Sigmoid colon (tissue), 6 donors: ENCODE measurements at regions not wholly inside any gene's neighbourhood (a gene's known extent, or its start where the extent isn't known, plus 50 kb on each side); places are given as distances from the start of the nearest gene placed in this dataset.

ENCODE experiments used
- DNase-seq: peaks from one replicate; pipeline ENCODE4 v3.0.0-alpha.2; 2019
- H3K27ac ChIP-seq, 4 donors: fragments of 200-600 bp; sonication (generic); one replicate each; pipeline ENCODE4 v1.5.1; 2016 to 2019; ENCODE audit warnings: mild to moderate bottlenecking in 1 of 4
- H3K27me3 ChIP-seq, 3 donors: fragments of 200-600 bp; sonication (generic); one replicate each; pipeline ENCODE4 v1.5.1; 2019; ENCODE audit warnings: mild to moderate bottlenecking in 1 of 3
- H3K36me3 ChIP-seq, 4 donors: fragments of 200-600 bp; sonication (generic); one replicate each; pipeline ENCODE4 v1.5.1; 2016 to 2019
- H3K4me1 ChIP-seq, 4 donors: fragments of 200-600 bp; sonication (generic); one replicate each; pipeline ENCODE4 v1.5.1; 2017 to 2019
- H3K4me3 ChIP-seq, 4 donors: fragments of 200-600 bp; sonication (generic); one replicate each; pipeline ENCODE4 v1.5.1; 2017 to 2019; ENCODE audit warnings: mild to moderate bottlenecking in 2 of 4, moderate library complexity in 1 of 4
- H3K9me3 ChIP-seq, 4 donors: fragments of 200-600 bp in 3 of 4; sonication (generic) in 3 of 4; one replicate each; pipeline versions ENCODE4 v1.5.1 to v1.6.1; 2013 to 2019
- CTCF ChIP-seq, 4 experiments: fragments of 450-650 bp in 3 of 4; fragments of 200-600 bp in 1 of 4; IDR thresholded peaks; one replicate each; pipeline ENCODE4 v1.5.1; 2016 to 2019; ENCODE audit warnings: antibody characterized with exemption in 4 of 4, mild to moderate bottlenecking in 3 of 4, moderate library complexity in 2 of 4
- EP300 ChIP-seq, 4 donors: sonication (generic); formaldehyde crosslinking; IDR thresholded peaks; one replicate each; pipeline ENCODE4 v1.6.1; 2017; ENCODE audit warnings: antibody characterized with exemption in 4 of 4
- POLR2A ChIP-seq, 2 donors: fragments of 450-650 bp; IDR thresholded peaks; one replicate each; pipeline ENCODE4 v1.6.1; 2016; ENCODE audit warnings: antibody characterized with exemption in 2 of 2, mild to moderate bottlenecking in 2 of 2, moderate library complexity in 2 of 2
- POLR2AphosphoS5 ChIP-seq, 4 donors: sonication (generic); formaldehyde crosslinking; IDR thresholded peaks; one replicate each; pipeline ENCODE4 v1.6.1; 2017; ENCODE audit warnings: antibody characterized with exemption in 4 of 4
- WGBS, 2 donors: extraction: QIAGEN DNeasy Blood & Tissue Kit; methylation state at CpG; one replicate each; pipeline ENCODE4 v1.1.7; 2013; 5-methylcytosine and 5-hydroxymethylcytosine counted together
- intact Hi-C: fragments of 100-400 bp; cut with DNase I; formaldehyde crosslinking; loops from one replicate; pipeline ENCODE4 v1.15.1; 2023
- donor health status: healthy with polysubstance abuse.
- donor health status: healthy.

- Histone ChIP-seq H3K27ac (no peak overlapping the region), H3K27me3 (no peaks in the 10 kb centered on the region), H3K36me3 (no peaks in the 10 kb centered on the region), H3K4me3 (no peak overlapping the region), H3K4me1 (no peaks in the 10 kb centered on the region), H3K9me3 (no peaks in the 10 kb centered on the region)
- intact Hi-C loops, result no loop called here
- no peak for DNase-seq
- no peak for TF ChIP-seq POLR2A (IDR thresholded peaks at IDR 0.05)
- no peak for TF ChIP-seq EP300 (IDR thresholded peaks at IDR 0.05)
- no peak for TF ChIP-seq CTCF (IDR thresholded peaks at IDR 0.05)
- no peak for TF ChIP-seq POLR2AphosphoS5 (IDR thresholded peaks at IDR 0.05)
- 53 to 73% methylated on average over 3 of the region's 3 CpGs for WGBS, 2 donors
Observed at GRCh38 chr10:83678850-83679249, 460.5 kb upstream of the GHITM start.

DNA sequence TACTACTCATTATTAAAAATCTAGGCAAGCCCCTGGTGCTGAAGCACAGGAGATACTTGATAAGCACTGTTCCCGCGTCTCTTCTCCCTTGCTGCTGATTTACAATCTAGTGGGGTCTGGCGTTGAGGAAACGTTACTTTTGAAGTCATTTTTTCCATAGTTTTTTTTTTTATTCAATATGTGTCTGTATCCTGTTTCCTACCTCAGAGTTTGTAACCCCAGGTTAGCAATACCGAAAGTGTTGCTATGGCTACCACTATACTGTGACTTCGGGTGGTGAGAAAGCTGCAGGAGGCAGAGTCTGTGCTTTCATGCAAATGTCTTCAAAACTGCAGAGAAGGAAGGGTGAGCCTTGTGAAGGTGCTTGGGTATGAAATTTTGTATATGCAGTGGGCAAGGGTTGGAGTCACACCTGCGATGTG is 458.8 kb upstream of the GHITM start:
- no peaks in the 10 kb centered on the region for H3K9me3 ChIP-seq
- TF ChIP-seq POLR2AphosphoS5 (IDR thresholded peaks at IDR 0.05) (no peak), EP300 (IDR thresholded peaks at IDR 0.05) (no peak)
- H3K27me3 ChIP-seq, result no peaks in the 10 kb centered on the region
- H3K4me1 ChIP-seq, result peaks cover 0 to 6% (median 0%) of the 10 kb centered on the region in 4 donors
- intact Hi-C loops, result no loop called here
- H3K4me3 ChIP-seq, result no peak overlapping the region
- WGBS, 2 donors, result 64 to 75% methylated on average over 7 of the region's 7 CpGs
- no peak for DNase-seq
- H3K36me3 ChIP-seq, result no peaks in the 10 kb centered on the region
- H3K27ac ChIP-seq, result no peak overlapping the region

DNA sequence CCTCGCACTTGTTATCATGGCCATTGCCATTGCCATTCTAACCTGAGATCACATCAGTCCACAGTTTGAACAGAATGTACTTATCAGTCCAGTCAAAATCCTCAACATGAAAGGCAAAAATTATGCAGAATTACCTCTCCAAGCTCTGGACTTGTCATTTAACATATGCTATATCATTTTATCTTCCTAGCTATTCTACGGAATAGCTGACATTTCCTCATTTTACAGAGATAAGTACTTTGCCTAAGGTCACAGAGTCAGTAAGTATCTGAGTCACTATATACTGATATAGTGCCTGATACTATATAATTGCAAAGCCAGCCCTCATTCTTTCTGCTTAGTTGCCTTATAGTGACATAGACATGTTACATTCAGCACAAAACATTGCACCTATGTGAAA is 456.9 kb upstream of the GHITM start:
- intact Hi-C loops, result no loop called here
- WGBS, 2 donors, result 88 to 94% methylated on average over 2 of the region's 2 CpGs

DNA sequence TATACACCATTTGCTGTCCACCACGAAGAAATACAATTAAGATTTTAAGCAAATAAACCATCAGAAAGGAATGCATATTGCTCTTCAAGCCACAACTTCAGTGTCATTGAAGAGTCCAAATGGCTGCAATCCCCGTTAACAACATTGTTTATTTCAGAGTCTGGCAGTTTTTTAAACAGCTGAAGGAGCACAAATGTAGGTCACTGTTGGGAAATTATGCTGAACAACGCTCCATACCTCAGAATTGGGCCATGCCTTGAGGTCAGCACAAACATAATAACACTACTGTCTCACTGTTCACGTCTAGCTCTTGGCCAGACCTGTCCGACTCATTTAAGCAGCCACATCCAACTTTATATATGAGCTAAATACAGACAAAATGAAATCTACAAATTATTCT is 453.9 kb upstream of the GHITM start:
- H3K4me1 ChIP-seq, result peaks cover 0 to 9% (median 3%) of the 10 kb centered on the region in 4 donors
- 36 to 54% methylated on average over 5 of the region's 5 CpGs for WGBS, 2 donors
- no peaks in the 10 kb centered on the region for H3K36me3 ChIP-seq

More for the DNA sequence above, 456.9 kb upstream of the GHITM start:
- no peak overlapping the region for H3K4me3 ChIP-seq
- H3K27ac ChIP-seq, result no peak overlapping the region
- no peaks in the 10 kb centered on the region for H3K9me3 ChIP-seq
- TF ChIP-seq POLR2A (IDR thresholded peaks at IDR 0.05), result no peak
- no peaks in the 10 kb centered on the region for H3K36me3 ChIP-seq
- no peak for DNase-seq
- peaks cover 0 to 9% (median 3%) of the 10 kb centered on the region in 4 donors for H3K4me1 ChIP-seq
- H3K27me3 ChIP-seq, result no peaks in the 10 kb centered on the region

DNA sequence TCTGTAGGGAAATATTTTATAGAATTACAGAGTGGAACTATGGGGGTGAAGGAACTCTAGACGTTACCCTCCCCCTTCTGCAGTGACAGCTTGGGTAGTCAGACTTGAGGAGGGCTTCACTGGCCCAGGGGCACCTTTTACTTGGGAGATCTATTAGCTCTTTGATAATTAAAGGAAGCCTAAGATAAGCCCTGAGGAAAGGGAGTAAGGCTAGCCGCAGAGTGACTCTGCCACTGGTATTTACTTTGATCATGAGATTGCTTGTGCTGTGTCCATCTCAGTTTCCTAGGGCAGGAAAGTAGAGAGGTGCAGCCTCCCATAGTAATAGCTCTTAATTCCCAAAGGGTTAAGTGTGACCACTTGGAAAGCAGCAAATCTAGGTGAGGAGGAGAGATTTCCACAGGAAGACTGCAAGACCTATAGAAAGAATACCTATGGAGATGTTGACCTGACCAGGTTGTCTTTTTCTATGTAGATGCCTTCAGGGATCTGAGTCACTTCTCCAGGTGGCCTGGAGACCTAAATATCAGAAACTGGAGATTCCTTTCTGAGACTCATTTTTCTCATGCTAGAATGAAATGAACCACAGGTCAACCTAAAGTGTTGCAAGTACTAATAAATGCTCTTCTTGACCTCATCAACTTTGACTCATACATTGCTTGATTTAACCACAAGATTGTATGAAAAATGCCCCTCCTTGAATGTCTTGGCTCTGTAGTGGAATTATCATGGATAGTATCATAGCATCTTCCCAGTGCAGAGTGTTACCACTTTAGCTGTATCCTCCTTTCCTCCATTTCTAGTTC is 447.3 kb upstream of the GHITM start:
- 62 to 73% methylated on average over 2 of the region's 2 CpGs for WGBS, 2 donors
- Histone ChIP-seq H3K36me3 (no peaks in the 10 kb centered on the region), H3K27ac (no peak overlapping the region), H3K4me1 (no peaks in the 10 kb centered on the region), H3K9me3 (no peaks in the 10 kb centered on the region), H3K4me3 (no peak overlapping the region), H3K27me3 (no peaks in the 10 kb centered on the region)
- intact Hi-C loops, result no loop called here
- DNase-seq, result no peak
- no peak for TF ChIP-seq CTCF (IDR thresholded peaks at IDR 0.05)
- no peak for TF ChIP-seq EP300 (IDR thresholded peaks at IDR 0.05)
- no peak for TF ChIP-seq POLR2A (IDR thresholded peaks at IDR 0.05)
- no peak for TF ChIP-seq POLR2AphosphoS5 (IDR thresholded peaks at IDR 0.05)

More for the DNA sequence above, 453.9 kb upstream of the GHITM start:
- Histone ChIP-seq H3K27me3 (no peaks in the 10 kb centered on the region), H3K4me3 (no peak overlapping the region), H3K27ac (no peak overlapping the region), H3K9me3 (no peaks in the 10 kb centered on the region)
- TF ChIP-seq POLR2AphosphoS5 (IDR thresholded peaks at IDR 0.05) (peak in 3 of 4 donors; percentile 31 to 67 (median 59)), CTCF (IDR thresholded peaks at IDR 0.05) (no peak)
- no peak for DNase-seq
- intact Hi-C loops, result no loop called here

GRCh38 chr10:83698899-83699298 is 440.4 kb upstream of the GHITM start:
- no peak for TF ChIP-seq POLR2A (IDR thresholded peaks at IDR 0.05)
- TF ChIP-seq EP300 (IDR thresholded peaks at IDR 0.05), result no peak
- no peak for TF ChIP-seq POLR2AphosphoS5 (IDR thresholded peaks at IDR 0.05)
- DNase-seq, result no peak
- Histone ChIP-seq H3K27ac (no peak overlapping the region), H3K36me3 (no peaks in the 10 kb centered on the region), H3K9me3 (no peaks in the 10 kb centered on the region), H3K4me1 (no peaks in the 10 kb centered on the region), H3K27me3 (no peaks in the 10 kb centered on the region), H3K4me3 (no peak overlapping the region)
- WGBS, 2 donors, result 64 to 79% methylated on average over 2 of the region's 2 CpGs
- intact Hi-C loops, result no loop called here
